HG03469 (cell line): ENCODE measurements at regions not wholly inside any gene's neighbourhood (a gene's known extent, or its start where the extent isn't known, plus 50 kb on each side); places are given as distances from the start of the nearest gene placed in this dataset.
A peak's percentile ranks its signal among the peaks of the same experiment; 100 is the strongest.
"Not testable (repeated sequence)": the region's sequence is repeated elsewhere in the genome, so short reads cannot be mapped to it uniquely, and the experiment has no call there.

Experiments
- ATAC-seq: cut with Tn5 transposase; IDR thresholded peaks from one replicate; pipeline ENCODE4 v1.9.1; 2021; ENCODE audit warnings: mild to moderate bottlenecking, moderate library complexity, moderate number of reproducible peaks; ENCODE audit not compliant: unreplicated experiment

DNA sequence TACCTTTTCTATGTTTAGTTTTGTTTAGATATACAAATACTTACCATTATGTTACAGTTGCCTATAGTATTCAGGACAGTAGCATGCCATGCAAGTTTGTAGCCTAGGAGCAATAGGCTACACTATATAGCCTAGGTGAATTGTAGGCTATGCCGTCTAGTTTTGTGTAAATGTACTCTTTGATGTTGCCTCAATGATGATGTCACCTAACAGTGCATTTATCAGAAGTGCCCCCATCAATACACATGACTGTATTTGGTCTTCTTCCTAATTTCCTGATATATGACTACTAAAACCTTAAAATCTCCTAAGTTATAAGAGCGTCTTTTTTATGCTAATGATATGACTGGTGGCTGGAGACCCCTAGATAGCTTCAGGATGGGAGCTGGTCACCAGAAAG is 394.4 kb upstream of the STXBP6 start:
- no peak for ATAC-seq

DNA sequence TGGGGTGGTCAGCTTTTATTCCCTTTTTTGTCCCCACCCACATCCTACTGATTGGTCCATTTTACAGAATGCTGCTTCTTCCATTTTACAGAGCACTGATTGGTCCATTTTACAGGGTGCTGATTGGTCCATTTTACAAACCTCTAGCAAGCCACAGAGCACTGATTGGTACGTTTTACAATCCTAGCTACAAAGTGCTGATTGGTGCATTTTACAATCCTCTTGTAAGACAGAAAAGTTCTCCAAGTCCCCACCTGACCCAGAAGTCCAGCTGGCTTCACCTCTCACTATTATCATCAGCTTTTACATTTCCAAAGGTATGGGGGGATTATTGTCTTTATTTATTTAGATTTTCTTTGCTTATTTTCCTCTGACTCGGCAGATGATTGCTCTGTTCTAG is 390.4 kb upstream of the STXBP6 start:
- not testable (repeated sequence) for ATAC-seq

DNA sequence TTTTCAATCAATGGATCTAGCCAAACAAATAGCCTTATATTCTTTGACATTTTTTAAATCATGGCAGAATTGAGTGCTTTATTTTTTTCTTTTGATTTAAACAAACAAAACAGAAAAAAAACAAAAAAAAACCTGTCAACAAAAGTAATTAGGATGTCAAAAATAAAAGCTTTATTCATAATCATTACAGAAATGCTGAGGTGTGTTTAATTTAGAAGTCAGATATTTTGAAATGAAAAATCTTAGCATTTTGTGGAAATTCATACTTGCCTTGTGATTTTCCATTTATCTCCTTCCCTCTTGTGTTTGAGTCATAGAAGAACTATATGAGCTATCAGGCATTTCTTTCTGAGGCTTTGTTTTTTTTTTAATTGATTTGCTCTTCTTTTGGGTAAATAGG is 387.0 kb upstream of the STXBP6 start:
- ATAC-seq = no peak

DNA sequence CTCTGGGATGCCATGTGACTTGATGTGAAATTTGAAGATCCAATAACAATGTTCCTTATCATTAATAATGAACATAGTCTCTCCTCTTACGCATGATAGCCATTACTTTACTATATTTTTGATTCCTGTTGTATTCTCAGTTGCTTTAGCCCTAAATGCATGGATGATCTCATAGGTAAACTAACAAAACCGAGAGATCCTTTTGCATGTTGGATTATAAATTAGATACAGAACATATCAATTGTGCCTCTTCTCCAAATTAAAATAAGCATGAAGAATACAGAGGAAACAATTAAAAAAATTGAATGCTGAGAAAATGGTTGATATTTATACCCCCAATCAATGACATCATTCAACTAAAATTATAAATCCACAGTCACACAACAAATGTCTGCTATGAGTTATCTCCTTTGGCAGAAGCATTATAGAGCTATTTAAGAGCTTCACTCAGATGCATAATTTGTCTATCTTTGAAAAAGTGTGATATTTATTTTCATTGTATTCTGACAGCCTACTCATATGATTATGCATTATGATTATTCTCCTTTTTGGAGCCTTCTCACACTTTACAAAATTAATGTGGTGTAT is 386.4 kb upstream of the STXBP6 start:
- ATAC-seq = no peak

DNA sequence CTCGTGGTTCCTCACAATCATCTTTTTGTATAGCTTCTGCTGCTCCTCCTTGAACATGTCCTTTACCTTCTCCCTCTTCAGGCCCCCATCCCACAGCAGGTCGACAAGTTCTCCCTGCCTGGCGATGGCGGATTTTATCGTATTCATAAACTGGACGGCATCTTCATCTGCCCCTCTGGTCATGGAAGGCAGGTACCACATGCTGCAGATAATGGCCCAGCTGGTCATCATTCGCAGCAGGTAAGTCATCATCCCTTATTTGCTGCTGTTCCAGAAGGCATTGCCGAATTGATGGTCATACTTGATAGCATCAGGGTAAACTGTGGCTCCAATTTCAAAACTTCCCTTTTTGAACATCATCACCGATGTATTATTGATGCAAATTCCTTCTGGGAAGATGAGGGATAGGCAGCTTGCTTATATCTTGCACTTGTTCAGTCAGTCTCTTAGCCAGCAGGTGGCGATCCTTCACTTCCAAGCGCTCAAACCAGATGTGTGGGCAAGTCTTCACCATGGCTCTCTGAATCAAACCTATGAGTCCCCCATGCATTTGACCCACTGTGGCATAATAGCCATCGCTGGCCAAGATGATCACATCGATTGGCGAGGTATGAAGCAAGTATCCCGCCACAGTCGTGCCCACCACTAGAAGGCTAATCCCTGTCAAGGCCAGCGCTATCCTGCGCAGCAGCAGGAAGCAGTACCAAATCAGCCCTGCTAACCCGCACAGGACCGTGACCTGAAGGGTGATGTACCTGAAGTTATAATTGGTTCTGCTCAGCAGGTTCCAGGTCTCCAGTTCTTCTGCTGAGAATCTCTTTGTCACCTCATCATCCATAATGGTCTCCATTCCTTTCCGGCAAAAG is 381.5 kb upstream of the STXBP6 start:
- no peak for ATAC-seq

DNA sequence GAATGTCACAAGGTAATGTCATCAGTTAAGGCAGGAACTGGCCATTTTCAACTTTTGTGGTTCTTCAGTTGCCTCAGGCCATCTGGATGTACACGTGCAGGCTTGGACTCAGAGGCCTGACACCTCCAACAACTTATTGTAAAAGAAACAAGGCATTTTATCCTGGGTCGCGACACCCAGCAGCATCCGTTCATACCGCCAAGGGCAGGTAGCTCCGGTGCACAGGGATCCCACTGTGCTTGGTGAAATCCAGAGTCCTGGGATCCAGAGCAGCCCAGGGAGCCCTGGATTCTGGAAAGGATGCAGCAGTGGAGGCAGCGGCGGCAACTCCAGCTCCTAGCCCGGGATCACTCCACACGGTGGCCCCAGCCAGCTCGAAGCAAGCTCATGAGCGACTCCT is 380.9 kb upstream of the STXBP6 start:
- ATAC-seq = no peak

DNA sequence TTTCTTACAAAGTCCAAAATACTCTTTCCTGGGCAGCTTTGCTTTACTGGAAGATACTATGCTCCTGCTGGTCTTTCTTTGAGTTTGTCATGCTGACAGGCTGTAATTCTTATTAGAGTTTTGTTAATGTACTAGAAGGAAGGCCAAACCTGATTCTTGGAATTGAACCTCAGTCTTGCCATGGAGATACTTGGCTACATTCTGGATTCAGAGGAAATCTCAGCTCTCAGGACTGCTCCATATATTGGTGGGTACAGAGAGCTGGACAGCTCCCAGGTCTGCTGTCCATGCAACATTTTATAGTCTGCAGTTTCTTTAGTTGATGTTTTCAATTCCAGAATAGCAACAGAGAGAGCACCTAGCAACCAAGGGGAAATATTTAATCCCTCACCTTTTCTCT is 363.1 kb upstream of the STXBP6 start:
- ATAC-seq = no peak

DNA sequence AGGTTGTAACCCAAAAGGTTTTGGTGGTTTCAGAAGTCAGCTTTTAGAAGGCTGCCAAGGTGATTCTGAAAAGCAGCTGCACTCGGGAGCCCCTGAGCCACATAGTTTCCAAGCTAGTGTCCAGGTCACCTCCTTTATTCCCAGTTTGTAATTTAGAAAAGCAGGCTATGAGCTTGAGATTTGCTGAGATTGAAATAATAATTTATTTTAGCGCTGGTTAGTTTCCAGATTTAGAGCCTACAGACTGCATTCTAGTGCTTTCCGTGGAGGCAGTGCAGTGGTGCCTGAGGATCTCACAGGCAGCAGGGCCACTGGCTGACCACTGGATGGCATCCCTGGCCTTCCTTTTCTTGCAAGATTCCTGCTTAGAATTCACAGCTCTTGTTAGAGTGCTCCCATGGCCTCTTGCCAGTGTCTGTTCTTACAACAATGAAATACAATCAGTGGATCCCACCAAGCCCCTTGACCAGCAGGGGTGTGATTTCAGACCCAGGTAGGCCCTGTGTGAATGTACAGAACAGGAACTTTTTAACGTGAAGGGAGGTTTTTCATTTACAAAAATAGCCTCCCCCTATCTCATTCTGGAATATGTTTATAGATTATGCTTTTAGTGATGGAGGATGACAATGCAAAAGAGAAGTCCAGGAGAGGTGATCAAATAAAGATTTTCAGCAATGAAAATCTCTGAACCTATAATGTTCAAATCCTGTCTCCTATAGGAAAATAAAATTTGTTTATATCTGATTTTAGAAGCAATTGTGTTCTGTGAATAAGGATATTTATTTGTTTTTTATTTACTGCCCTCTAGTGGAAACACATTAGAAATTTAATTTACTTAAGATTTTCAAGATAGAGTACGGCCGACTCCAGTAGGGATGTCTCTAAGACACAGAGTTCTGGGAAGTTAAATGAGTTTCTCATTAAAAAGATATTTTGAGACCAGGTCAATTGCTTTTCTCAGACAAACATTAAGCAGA is 362.1 kb upstream of the STXBP6 start:
- no peak for ATAC-seq

DNA sequence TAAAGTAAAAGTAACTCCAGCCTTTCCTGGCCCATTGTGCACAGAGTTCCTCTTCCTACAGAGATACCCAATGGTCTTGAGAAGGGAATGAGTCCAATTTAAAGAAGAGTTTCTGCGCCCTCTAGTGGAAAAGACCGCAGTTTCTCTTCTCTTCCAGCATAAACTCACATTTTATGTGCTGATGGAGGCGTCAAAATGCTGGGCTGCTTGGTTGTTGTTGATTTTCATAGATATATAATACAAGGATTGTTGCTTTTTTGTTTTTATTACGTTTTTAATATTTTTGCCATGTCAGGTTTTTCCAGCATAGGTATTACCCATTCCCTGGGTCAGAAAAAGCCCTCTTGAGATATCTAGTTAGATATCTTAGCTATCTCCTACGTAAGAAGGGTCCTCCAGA is 356.9 kb upstream of the STXBP6 start:
- ATAC-seq = no peak

DNA sequence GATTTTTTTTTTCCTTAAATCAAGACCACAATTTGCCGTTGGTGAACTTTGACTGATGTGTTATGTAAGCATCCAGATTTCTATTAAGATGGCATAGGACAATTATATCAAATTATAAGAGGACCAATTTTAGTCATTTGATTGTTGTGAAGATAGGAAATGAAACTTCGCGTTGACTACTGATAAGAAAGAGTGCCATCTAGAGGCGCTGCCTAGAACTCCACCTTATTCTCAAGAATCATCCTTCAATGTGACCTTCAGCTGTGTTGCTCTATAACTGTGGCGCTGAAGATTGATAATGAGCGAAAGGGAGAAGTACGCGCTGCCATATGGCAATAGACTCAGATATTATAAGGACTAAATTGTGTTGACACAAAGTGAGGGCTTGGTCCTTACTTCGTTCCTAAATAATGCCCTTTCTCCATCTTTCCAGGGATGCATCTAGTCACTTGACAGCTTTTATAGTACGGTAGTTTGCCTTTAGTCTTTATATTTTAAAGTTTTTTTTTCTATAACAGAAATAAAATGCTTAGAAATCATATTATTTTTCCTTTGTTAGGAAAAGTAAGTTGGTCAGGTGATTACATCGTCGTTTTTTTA is 350.8 kb upstream of the STXBP6 start:
- ATAC-seq = peak; percentile 54

DNA sequence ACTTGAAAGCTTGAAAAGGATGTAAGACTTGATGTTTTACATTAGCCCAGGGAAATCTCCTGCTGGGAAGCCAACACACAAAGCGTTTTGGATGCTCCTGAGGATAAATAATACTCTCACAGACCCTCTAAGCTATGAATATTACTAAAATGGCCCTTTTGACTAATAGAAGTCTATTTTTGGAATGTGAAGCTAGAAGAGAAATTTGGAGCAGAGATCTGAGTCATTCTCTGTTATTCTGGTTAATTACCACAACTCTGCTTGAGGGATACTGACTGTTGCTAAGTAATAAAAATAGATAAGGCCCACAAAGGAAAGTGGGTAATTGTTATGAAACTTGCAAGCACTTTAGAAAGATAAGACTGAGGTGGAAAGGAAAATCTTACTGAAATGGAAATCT is 346.2 kb upstream of the STXBP6 start:
- no peak for ATAC-seq

DNA sequence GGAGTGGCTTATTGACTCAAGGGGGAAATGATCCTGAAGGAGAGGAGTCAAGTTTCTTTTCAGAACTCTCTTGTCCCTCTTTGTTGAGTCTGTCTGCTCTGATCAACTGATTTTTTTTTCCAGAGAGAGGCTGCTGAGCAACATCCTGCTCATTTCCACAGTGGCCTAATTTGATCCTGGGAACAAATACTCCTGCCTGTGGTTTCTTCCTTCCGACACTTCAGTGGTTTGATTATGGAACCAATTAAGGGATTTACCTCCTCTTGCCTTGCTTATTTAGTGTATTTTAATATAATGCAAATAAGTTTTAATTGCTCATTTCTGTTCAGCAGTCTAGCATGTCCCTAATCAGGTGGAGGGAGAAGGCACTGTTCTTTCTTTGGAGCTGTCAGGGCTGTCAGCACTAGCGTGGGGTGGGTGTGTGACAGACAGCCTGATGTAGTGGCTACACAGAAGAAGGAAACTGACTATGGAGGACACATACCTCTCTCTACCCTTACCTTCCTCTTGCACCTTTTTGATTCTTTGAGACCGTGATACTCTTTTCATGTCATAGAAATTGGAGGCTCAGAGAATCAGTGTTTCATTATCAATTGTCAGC is 344.9 kb upstream of the STXBP6 start:
- no peak for ATAC-seq

DNA sequence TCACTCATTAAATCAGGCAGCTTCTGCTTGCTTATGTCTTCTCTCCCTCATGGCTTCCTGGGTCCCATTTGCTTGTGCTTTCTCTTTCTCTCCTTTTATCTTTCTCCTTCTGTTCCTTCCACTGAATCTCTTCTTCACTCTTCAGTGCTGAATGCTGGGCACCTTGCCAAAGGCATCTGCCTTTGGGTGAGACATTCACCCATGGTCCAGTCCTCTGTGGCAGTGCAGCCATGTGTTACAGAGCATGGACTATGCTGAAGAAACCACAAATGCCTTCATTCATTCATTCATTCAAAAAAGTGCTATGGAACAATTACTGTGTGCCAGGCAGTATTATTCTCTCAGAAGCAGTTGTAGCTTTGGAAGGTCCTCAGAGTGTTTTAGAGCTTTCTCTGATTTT is 344.4 kb upstream of the STXBP6 start:
- no peak for ATAC-seq

DNA sequence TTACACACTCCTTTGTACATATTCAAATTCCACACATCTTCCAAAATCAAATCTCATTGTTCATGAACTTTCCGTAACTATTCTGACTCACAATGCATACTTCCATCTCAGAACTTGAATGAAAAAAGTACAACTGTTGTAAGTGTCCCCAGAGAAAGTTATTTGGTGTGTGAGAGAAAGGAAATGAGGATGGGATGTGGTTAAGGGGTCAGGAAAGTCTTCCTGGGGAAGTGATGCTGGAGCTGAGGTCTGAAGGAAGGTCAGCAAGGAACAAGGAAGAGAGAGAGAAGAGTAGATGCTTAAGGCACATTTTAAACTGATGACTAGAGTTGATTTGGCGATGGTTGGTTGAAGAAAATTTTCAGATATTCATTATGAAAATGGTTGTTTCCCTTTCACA is 340.0 kb upstream of the STXBP6 start:
- ATAC-seq = no peak

DNA sequence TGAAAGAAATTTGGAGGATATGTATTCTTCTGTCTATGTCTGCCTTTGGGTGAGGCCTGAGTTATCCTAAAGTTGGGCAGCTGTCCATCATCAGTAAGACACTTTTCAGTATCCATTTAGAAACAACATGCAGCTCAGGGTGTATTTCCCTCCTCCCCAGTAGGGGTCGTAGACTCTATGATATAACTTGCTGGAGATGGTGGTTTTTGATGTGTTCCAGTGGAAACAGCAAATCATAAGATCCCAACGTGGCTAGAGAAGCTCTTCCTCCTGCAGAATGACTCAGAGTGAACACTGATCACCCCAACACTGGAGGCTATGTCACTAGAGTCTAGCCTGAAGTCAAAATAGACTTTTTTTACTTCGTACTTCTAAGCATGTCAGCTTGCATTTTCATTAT is 331.6 kb upstream of the STXBP6 start:
- ATAC-seq = no peak

DNA sequence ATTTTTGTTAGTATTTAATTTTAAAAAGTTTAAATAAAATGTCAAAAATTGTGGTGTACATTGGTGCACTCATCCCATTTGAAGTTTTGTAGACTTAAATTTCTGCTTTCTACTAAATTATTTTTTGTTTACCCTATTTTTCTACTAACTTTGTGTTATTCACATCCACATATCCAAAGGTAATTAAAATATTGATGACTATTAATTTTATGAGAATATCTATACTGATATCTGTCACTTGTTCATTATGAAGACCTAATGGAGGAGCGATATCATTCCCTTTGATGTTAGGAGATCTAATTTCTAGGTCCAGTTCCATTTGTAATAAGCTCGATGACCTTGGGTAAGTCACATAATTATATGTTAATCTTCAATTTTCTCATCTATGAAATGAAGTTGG is 325.7 kb upstream of the STXBP6 start:
- ATAC-seq = no peak

DNA sequence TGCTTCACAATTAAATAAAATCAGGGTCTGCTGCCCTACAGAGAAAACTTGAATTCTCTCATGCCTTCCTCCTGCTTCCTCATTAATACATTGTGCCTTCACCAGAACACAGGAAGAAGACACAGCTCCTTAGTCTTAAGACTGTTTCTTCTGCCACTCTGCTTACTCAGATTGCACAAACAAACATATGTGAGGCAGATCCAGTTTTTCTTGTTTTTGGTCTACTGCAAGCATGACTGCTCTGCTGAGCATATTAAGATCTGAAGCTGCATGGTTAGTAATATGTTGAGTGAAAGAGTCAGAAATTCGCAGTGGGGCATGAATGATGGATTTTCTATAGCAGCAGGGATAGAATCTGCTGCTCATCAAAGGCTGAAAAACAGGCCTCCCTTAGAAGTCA is 321.1 kb upstream of the STXBP6 start:
- no peak for ATAC-seq

DNA sequence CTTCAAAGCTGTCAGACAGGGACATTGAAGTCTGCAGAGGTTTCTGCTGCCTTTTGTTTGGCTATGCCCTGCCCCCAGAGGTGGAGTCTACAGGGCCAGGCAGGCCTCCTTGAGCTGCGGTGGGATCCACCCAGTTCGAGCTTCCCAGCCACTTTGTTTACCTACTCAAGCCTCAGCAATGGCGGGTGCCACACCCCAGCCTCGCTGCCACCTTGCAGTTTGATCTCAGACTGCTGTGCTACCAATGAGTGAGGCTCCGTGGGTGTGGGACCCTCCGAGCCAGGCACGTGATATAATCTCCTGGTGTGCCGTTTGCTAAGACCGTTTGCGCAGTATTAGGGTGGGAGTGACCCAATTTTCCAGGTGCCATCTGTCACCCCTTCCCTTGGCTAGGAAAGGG is 320.1 kb upstream of the STXBP6 start:
- ATAC-seq = not testable (repeated sequence)

DNA sequence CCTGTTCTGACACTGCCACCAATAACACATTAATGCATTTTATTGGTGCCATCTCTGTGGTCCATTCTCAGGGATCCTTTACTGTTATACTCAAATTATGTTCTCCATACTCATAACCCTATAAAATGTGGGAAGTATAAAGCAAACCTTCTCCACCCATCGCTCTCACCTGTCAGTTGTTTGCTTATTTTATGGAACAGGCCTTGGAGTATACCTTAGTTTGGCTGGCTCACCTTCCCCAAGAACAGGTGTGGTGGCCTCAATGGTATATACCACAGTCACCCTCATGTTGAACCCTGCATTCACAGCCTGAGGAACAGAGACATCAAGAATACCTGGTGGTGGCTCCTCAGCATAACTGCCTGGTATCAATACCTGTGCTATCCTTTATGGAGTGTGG is 308.4 kb upstream of the STXBP6 start:
- no peak for ATAC-seq

DNA sequence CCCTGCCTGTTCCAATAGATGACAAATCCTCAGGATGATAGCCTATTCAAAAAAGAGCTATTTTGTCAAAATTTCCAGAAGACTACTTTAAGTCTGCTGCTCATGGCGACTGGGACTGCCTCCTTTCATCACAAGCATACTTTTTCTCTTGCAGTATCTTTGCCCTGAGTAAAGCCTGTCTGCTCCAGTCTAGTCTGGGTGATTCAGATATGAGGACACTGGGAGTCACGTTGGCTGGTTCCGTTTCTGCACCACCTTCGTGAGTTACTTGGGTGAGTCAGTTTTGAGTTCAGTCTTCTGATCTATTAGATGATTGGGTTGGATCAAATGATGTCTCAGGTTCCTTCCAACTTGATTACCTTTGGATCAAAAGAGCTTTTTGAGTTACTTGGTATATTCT is 301.3 kb upstream of the STXBP6 start:
- ATAC-seq = no peak

DNA sequence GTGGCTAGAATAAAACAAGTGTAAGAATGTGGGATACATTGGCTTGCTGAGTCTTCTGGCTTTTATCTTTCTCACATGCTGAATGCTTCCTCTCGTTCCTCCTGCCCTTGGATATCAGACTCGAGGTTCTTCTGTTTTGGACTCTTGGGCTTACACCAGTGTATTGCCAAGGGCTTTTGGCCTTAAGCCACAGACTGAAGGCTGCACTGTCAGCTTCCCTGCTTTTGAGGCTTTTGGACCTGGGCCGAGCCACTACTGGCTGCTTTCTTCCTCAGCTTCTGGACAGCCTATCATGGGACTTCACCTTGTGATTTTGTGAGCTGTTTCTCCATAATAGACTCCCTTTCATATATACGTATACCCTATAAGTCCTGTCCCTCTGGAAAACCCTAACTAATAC is 300.9 kb upstream of the STXBP6 start:
- no peak for ATAC-seq
